ENCODE measurements at regions not wholly inside any gene's neighbourhood (a gene's known extent, or its start where the extent isn't known, plus 50 kb on each side); places are given as distances from the start of the nearest gene placed in this dataset.

DNA sequence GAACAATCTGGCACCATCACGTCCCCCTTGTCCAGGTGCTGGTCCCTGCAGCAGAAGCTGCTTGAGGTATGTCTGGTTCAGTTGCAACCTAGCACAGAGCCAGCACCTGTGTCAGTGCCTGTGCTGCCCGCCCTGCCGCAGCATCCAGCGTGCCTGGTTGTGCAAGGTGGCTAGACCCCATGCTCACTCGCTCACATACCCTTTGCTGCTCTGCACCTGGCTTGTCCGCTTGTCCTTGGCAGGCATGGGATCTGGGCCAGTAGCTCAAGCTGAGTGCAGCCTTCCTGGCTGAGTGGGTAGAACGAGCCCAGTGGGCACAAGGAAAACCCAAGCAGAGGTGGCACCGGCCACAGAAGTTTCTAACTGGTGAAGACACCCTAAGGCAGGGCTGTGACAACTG, 314.6 kb upstream of the KYNU start:
- Histone ChIP-seq H3K18ac (ENCODE audit: extremely low read depth, low read length) (no peak overlapping the region), H2BK12ac (ENCODE audit: low read depth, low read length) (no peak overlapping the region), H3K4ac (replicated peaks; ENCODE audit: insufficient read length, low read depth, low read length) (no peak overlapping the region), H2BK15ac (ENCODE audit: low read length) (no peak overlapping the region), H3K9me3 (ENCODE audit: insufficient read depth in 2 of 2, low read depth in 1 of 2, low read length in 1 of 2) (no peaks in the 10 kb centered on the region), H3K27ac (ENCODE audit: low read depth, low read length) (no peak overlapping the region), H3K23ac (ENCODE audit: insufficient read length) (no peak overlapping the region), H4K8ac (ENCODE audit: extremely low read depth, insufficient read depth, low read length) (no peak overlapping the region; the same call in 1 of the 2 replicates), H2BK20ac (ENCODE audit: low read length) (no peak overlapping the region), H4K5ac (ENCODE audit: insufficient read length, low read depth, low read length) (no peak overlapping the region), H2BK5ac (ENCODE audit: low read depth, low read length) (no peak overlapping the region), H3K56ac (replicated peaks; ENCODE audit: insufficient read length, low read depth, low read length) (no peak overlapping the region), H3K23me2 (ENCODE audit: low read depth, low read length) (no peaks in the 10 kb centered on the region), H3K4me3 (ENCODE audit: extremely low read depth in 1 of 4, insufficient read depth in 2 of 4, low read depth in 3 of 4, low read length in 4 of 4) (no peak overlapping the region), H3K4me1 (replicated peaks in 1 of 4; ENCODE audit: control insufficient read depth in 3 of 4, insufficient read depth in 4 of 4, low read length in 3 of 4) (no peaks in the 10 kb centered on the region), H2AFZ (ENCODE audit: low read length) (no peak overlapping the region), H2BK120ac (replicated peaks; ENCODE audit: low read depth, low read length) (no peak overlapping the region), H4K20me1 (replicated peaks in 1 of 2; ENCODE audit: control insufficient read depth in 1 of 2, insufficient read depth in 2 of 2, low read length in 2 of 2) (no peaks in the 10 kb centered on the region), H3K27me3 (replicated peaks in 1 of 4; ENCODE audit: control insufficient read depth in 3 of 4, extremely low read depth in 1 of 4, insufficient read depth in 3 of 4, low read length in 3 of 4) (no peaks in the 10 kb centered on the region), H2AK5ac (ENCODE audit: low read depth, low read length) (no peak overlapping the region), H3K79me2 (ENCODE audit: control insufficient read depth in 1 of 2, insufficient read depth in 2 of 2, low read length in 2 of 2) (no peaks in the 10 kb centered on the region), H3K4me2 (ENCODE audit: insufficient read depth in 1 of 2, low read depth in 2 of 2, low read length in 2 of 2) (no peak overlapping the region), H4K91ac (replicated peaks; ENCODE audit: insufficient read length, low read length) (no peak overlapping the region), H3K14ac (ENCODE audit: insufficient read length) (no peak overlapping the region), H3K36me3 (ENCODE audit: control insufficient read depth in 2 of 4, insufficient read depth in 4 of 4, low read length in 3 of 4) (no peaks in the 10 kb centered on the region), H3K9ac (replicated peaks in 1 of 4; ENCODE audit: extremely low read depth in 1 of 4, low read depth in 3 of 4, low read length in 3 of 4) (no peak overlapping the region), H3K79me1 (ENCODE audit: low read depth, low read length) (no peaks in the 10 kb centered on the region)
- FAIRE-seq, result no peak
- ChIA-PET CTCF (ENCODE audit: partially characterized antibody) (no interaction called here), POLR2A (ENCODE audit: partially characterized antibody) (no interaction called here)
- TF ChIP-seq PHF8 (conservative IDR thresholded peaks at IDR 0.05; ENCODE audit: low read depth, low read length) (no peak), MAFK (IDR thresholded peaks at IDR 0.05; ENCODE audit: low read depth, low read length) (no peak), RBBP5 (IDR thresholded peaks at IDR 0.05; ENCODE audit: borderline replicate concordance, low read depth, low read length) (no peak), TEAD4 (IDR thresholded peaks at IDR 0.05; ENCODE audit: low read depth, low read length) (no peak), BACH1 (IDR thresholded peaks at IDR 0.05; ENCODE audit: low read length) (no peak), SUZ12 (IDR thresholded peaks at IDR 0.05; ENCODE audit: low read length) (no peak), BRCA1 (IDR thresholded peaks at IDR 0.05; ENCODE audit: low read depth, low read length) (no peak), RAD21 (IDR thresholded peaks at IDR 0.05 in 1 of 2, conservative IDR thresholded peaks at IDR 0.05 in 1 of 2; ENCODE audit: low read depth in 2 of 2, low read length in 2 of 2) (no peak), CHD2 (IDR thresholded peaks at IDR 0.05; ENCODE audit: low read length) (no peak), ZNF274 (IDR thresholded peaks at IDR 0.05; ENCODE audit: borderline replicate concordance, extremely low read depth, low read length) (no peak), JUN (IDR thresholded peaks at IDR 0.05; ENCODE audit: low read depth, low read length) (no peak), KDM5A (IDR thresholded peaks at IDR 0.05; ENCODE audit: low read length) (no peak), GABPA (IDR thresholded peaks at IDR 0.05; ENCODE audit: borderline replicate concordance, insufficient read depth, low read length) (no peak)
- WGBS, 2 experiments (ENCODE audit: extremely low coverage in 1 of 2, insufficient coverage in 1 of 2, insufficient read length in 1 of 2, insufficient replicate concordance in 2 of 2, low coverage in 1 of 2, low lambda C conversion rate in 2 of 2, missing lambda C conversion rate in 1 of 2), result 88% methylated on average over 8 of the region's 8 CpGs; no CpG with 5 or more reads in 1 of the 2 experiments
- DNase-seq (ENCODE audit: low read depth in 1 of 2, low spot score in 2 of 2), result no peak

All from H1 (cell line).